Large intestine (tissue), 3 donors: ENCODE measurements at regions not wholly inside any gene's neighbourhood (a gene's known extent, or its start where the extent isn't known, plus 50 kb on each side); places are given as distances from the start of the nearest gene placed in this dataset.

Experiments
- DNase-seq, 2 donors: peaks; one replicate each; pipeline versions ENCODE4 v3.0.0 to v3.0.0-alpha.2; 2013
- H3K27ac ChIP-seq: one replicate; pipeline ENCODE4 v1.5.1; 2013; ENCODE audit warnings: low read length
- H3K27me3 ChIP-seq: 2 replicates; pipeline ENCODE4 v1.6.1; 2013; ENCODE audit warnings: low read length; ENCODE audit not compliant: control insufficient read depth, insufficient read depth
- H3K36me3 ChIP-seq: 2 replicates; pipeline ENCODE4 v1.6.1; 2013; ENCODE audit warnings: low read length; ENCODE audit not compliant: control insufficient read depth, insufficient read depth
- H3K4me1 ChIP-seq: one replicate; pipeline ENCODE4 v1.6.1; 2013; ENCODE audit warnings: low read length; ENCODE audit not compliant: control insufficient read depth, insufficient read depth
- H3K4me3 ChIP-seq: one replicate; pipeline ENCODE4 v1.5.1; 2013; ENCODE audit warnings: low read length
- H3K9me3 ChIP-seq: one replicate; pipeline ENCODE4 v1.6.1; 2013; ENCODE audit warnings: mild to moderate bottlenecking, low read depth, low read length, moderate library complexity; ENCODE audit not compliant: control insufficient read depth
- WGBS: methylation state at CpG from one replicate; pipeline ENCODE4 v1.1.5; 2013; ENCODE audit warnings: low lambda C conversion rate; ENCODE audit not compliant: insufficient coverage; 5-methylcytosine and 5-hydroxymethylcytosine counted together

DNA sequence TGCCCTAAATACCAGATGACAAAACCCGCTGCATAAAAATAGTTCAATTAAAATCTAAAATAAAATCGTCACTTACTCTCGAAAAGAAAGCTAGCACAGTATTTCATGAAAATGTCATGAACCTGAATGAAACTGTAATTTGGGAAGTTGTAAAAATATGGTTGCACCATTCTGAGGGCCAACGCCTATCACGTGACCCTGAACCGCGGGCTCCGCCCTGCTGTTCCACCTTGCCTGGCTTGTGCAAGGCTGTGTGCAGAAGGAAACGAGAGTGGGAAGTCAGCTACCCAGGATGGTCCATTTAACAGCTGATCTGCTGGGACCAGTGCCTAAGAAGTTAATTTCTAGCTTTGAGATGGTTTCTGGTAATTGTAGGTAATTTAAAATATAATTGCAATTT lies 91.7 kb upstream of the BMP4 start:
- WGBS = no CpG with 5 or more reads among the region's 9 CpGs
- Histone ChIP-seq H3K27me3 (no peaks in the 10 kb centered on the region), H3K4me3 (no peak overlapping the region), H3K4me1 (peaks cover 11% of the 10 kb centered on the region), H3K36me3 (no peaks in the 10 kb centered on the region), H3K27ac (peak overlapping the region; percentile 56), H3K9me3 (no peaks in the 10 kb centered on the region)
- peak; percentile 12 to 25 for DNase-seq

DNA sequence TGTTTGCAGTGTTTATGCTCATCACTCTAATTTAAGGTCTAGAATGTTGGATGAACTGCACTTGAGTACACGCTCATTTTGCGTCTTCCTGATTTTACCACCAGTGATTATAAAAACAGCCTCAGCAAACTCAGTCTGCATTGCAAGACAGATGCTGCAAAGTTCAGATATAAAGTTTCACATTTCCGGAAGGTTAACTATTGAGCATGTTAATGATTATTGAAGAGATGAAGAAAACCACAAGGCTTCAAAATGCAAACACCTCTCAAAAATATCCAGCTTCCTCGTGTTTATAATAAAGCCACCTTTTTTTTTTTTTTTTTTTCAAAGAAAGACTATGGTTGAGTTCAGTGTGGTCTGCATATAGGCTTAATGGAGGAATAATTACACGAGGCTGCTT lies 92.1 kb upstream of the BMP4 start:
- Histone ChIP-seq H3K27me3 (no peaks in the 10 kb centered on the region), H3K4me1 (peaks cover 11% of the 10 kb centered on the region), H3K27ac (peak overlapping the region; percentile 56), H3K36me3 (no peaks in the 10 kb centered on the region), H3K4me3 (no peak overlapping the region), H3K9me3 (no peaks in the 10 kb centered on the region)
- WGBS = 14% methylated on average over 2 of the region's 5 CpGs
- DNase-seq = peak; percentile 39 to 72

GRCh38 chr14:54050759-54051158 lies 94.1 kb upstream of the BMP4 start:
- WGBS = no CpG with 5 or more reads among the region's 3 CpGs
- H3K27ac ChIP-seq = no peak overlapping the region
- no peak for DNase-seq
- no peak overlapping the region for H3K4me3 ChIP-seq
- H3K36me3 ChIP-seq = no peaks in the 10 kb centered on the region
- H3K9me3 ChIP-seq = no peaks in the 10 kb centered on the region
- peaks cover 11% of the 10 kb centered on the region for H3K4me1 ChIP-seq
- H3K27me3 ChIP-seq = no peaks in the 10 kb centered on the region

DNA sequence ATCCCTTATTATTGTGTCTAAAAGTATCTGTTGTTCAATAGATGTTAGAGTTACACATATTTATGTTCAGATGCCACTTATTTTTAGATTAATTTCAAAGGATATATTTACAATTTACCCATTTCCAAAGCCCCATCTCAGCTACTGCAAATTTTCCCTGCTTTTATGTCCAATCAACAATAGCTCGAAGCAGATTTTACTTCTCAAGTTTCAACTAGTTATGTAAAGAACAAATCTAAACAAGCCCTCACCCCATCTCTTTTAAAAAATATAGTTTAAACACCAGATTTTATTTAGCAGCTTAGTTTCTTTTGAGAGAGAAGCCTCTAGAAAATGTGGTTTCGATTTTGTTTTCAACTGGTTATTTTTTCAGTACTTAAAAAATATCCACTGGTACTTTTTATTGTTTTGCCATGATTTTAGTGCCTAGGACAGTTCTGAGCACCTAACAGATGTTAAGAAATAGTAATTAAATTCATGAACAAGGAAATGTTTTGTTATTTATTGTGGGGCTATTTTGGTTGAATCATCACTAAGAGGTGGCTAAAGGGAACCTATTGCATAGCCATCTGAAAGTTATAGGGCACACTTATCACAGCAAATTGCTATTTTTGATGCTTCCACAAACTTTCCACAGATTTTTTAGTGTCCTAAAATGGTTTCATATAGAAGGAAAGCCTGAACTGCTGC lies 96.2 kb upstream of the BMP4 start:
- no peak overlapping the region for H3K27ac ChIP-seq
- DNase-seq = no peak
- H3K27me3 ChIP-seq = no peaks in the 10 kb centered on the region
- peaks cover 11% of the 10 kb centered on the region for H3K4me1 ChIP-seq
- H3K36me3 ChIP-seq = no peaks in the 10 kb centered on the region
- H3K4me3 ChIP-seq = no peak overlapping the region
- WGBS = 92% methylated on average over 2 of the region's 2 CpGs
- H3K9me3 ChIP-seq = no peaks in the 10 kb centered on the region

DNA sequence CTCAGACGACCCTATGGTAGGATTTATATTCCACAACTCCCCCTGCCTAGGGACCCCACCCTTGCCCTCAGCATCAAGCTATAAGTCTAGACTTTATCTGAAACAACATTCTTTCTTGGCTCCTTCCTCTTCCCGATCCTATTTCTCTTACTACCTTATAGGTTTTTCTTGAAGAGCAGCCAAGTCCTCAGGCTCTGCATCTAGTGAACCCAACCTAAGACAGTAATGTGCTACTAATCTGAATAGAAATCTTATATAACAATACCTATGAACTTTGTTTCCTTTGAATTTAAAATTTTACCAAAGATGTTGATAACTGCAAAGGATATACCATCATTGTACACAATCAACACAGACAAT lies 96.7 kb upstream of the BMP4 start:
- H3K27me3 ChIP-seq = no peaks in the 10 kb centered on the region
- H3K4me1 ChIP-seq = peaks cover 8% of the 10 kb centered on the region
- H3K36me3 ChIP-seq = no peaks in the 10 kb centered on the region
- no peaks in the 10 kb centered on the region for H3K9me3 ChIP-seq
- no CpG with 5 or more reads among the region's 2 CpGs for WGBS
- no peak overlapping the region for H3K27ac ChIP-seq
- no peak for DNase-seq
- H3K4me3 ChIP-seq = no peak overlapping the region

- no peak overlapping the region for H3K4me3 ChIP-seq
- no peaks in the 10 kb centered on the region for H3K36me3 ChIP-seq
- WGBS = no CpG with 5 or more reads among the region's 2 CpGs
- no peak for DNase-seq
- H3K9me3 ChIP-seq = no peaks in the 10 kb centered on the region
- peaks cover 3% of the 10 kb centered on the region for H3K4me1 ChIP-seq
- H3K27ac ChIP-seq = no peak overlapping the region
- no peaks in the 10 kb centered on the region for H3K27me3 ChIP-seq
Measured at GRCh38 chr14:54058505-54058904, 101.9 kb upstream of the BMP4 start.

GRCh38 chr14:54083549-54084239 lies 127.1 kb upstream of the BMP4 start:
- no peaks in the 10 kb centered on the region for H3K4me1 ChIP-seq
- H3K9me3 ChIP-seq = no peaks in the 10 kb centered on the region
- no peak for DNase-seq
- H3K4me3 ChIP-seq = no peak overlapping the region
- H3K27ac ChIP-seq = no peak overlapping the region
- H3K27me3 ChIP-seq = no peaks in the 10 kb centered on the region
- WGBS = no CpG with 5 or more reads among the region's 3 CpGs
- no peaks in the 10 kb centered on the region for H3K36me3 ChIP-seq

DNA sequence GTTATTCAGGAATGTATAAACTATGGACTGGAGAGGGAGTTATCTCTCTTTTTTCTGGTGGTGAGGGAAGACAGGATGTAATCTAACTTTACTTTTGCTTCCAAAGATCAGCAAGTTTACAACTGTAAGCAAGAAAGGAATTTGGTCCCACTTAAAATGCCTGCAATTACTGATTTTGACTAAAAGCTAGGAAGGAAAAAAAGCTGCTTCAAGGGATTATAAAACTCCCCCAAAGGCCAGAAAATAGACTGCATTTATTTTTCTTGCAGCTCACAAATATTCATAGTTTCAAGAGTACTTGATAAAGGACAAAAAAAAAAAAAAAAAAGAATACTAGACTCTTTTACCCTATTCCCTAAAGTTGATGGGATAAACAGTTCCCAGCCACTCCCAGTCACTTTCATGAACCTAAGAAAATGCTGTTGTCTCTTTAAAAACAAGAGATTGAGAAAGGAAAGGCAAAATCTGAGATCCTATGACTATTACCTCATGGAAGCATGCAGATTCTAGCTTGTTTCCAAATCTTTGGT lies 128.7 kb upstream of the BMP4 start:
- no peak overlapping the region for H3K4me3 ChIP-seq
- no peaks in the 10 kb centered on the region for H3K27me3 ChIP-seq
- no peaks in the 10 kb centered on the region for H3K9me3 ChIP-seq
- H3K4me1 ChIP-seq = no peaks in the 10 kb centered on the region
- H3K36me3 ChIP-seq = no peaks in the 10 kb centered on the region
- peak in 1 of 2 donors; percentile 28 for DNase-seq
- H3K27ac ChIP-seq = no peak overlapping the region

- Histone ChIP-seq H3K27ac (no peak overlapping the region), H3K4me1 (no peaks in the 10 kb centered on the region), H3K4me3 (no peak overlapping the region), H3K36me3 (no peaks in the 10 kb centered on the region), H3K9me3 (no peaks in the 10 kb centered on the region), H3K27me3 (no peaks in the 10 kb centered on the region)
- WGBS = 100% methylated on average over 1 of the region's 4 CpGs
- no peak for DNase-seq
Measured at GRCh38 chr14:54085841-54086240, 129.2 kb upstream of the BMP4 start.

GRCh38 chr14:54086767-54087166 lies 130.1 kb upstream of the BMP4 start:
- DNase-seq = peak; percentile 29 to 40
- no CpG with 5 or more reads among the region's 7 CpGs for WGBS
- Histone ChIP-seq H3K27me3 (no peaks in the 10 kb centered on the region), H3K9me3 (no peaks in the 10 kb centered on the region), H3K27ac (no peak overlapping the region), H3K36me3 (no peaks in the 10 kb centered on the region), H3K4me1 (no peaks in the 10 kb centered on the region), H3K4me3 (no peak overlapping the region)

- DNase-seq = no peak
- Histone ChIP-seq H3K4me1 (no peaks in the 10 kb centered on the region), H3K27ac (no peak overlapping the region), H3K9me3 (no peaks in the 10 kb centered on the region), H3K4me3 (no peak overlapping the region), H3K36me3 (no peaks in the 10 kb centered on the region), H3K27me3 (no peaks in the 10 kb centered on the region)
- 73% methylated on average over 1 of the region's 4 CpGs for WGBS
Measured at GRCh38 chr14:54087376-54087775, 130.8 kb upstream of the BMP4 start.
